ENCODE measurements at regions not wholly inside any gene's neighbourhood (a gene's known extent, or its start where the extent isn't known, plus 50 kb on each side); places are given as distances from the start of the nearest gene placed in this dataset.
"Not testable (repeated sequence)": the region's sequence is repeated elsewhere in the genome, so short reads cannot be mapped to it uniquely, and the experiment has no call there.

DNA sequence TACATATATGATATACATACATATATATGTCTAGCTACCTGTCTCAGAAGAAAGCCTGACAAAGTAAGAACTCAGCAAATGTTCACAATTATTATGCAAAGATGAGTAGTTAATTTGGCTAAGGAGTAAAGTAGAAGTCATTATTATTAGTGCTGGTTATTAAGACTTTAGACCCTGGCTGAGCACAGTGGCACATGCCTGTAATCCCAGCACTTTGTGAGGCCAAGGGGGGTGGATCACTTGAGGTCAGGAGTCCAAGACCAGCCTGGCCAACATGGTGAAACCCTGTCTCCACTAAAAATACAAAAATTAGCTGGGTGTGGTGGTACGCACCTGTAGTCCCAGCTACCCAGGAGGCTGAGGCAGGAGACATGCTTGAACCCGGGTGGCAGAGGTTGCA is 71.8 kb upstream of the MELK start:
- TF ChIP-seq, protein P1, sequence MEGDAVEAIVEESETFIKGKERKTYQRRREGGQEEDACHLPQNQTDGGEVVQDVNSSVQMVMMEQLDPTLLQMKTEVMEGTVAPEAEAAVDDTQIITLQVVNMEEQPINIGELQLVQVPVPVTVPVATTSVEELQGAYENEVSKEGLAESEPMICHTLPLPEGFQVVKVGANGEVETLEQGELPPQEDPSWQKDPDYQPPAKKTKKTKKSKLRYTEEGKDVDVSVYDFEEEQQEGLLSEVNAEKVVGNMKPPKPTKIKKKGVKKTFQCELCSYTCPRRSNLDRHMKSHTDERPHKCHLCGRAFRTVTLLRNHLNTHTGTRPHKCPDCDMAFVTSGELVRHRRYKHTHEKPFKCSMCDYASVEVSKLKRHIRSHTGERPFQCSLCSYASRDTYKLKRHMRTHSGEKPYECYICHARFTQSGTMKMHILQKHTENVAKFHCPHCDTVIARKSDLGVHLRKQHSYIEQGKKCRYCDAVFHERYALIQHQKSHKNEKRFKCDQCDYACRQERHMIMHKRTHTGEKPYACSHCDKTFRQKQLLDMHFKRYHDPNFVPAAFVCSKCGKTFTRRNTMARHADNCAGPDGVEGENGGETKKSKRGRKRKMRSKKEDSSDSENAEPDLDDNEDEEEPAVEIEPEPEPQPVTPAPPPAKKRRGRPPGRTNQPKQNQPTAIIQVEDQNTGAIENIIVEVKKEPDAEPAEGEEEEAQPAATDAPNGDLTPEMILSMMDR (IDR thresholded peaks at IDR 0.05; ENCODE audit: low read length): not testable (repeated sequence)
- not testable (repeated sequence) for TF ChIP-seq EZH2 (optimal IDR thresholded peaks at IDR 0.05; ENCODE audit: low read depth, low read length)

Data from MM.1S (cell line).